GM18520 (cell line): ENCODE measurements at regions not wholly inside any gene's neighbourhood (a gene's known extent, or its start where the extent isn't known, plus 50 kb on each side); places are given as distances from the start of the nearest gene placed in this dataset.
"Not testable (repeated sequence)": the region's sequence is repeated elsewhere in the genome, so short reads cannot be mapped to it uniquely, and the experiment has no call there.

Experiments used
- ATAC-seq: cut with Tn5 transposase; IDR thresholded peaks from one replicate; pipeline ENCODE4 v1.9.1; 2021; ENCODE audit not compliant: unreplicated experiment

DNA sequence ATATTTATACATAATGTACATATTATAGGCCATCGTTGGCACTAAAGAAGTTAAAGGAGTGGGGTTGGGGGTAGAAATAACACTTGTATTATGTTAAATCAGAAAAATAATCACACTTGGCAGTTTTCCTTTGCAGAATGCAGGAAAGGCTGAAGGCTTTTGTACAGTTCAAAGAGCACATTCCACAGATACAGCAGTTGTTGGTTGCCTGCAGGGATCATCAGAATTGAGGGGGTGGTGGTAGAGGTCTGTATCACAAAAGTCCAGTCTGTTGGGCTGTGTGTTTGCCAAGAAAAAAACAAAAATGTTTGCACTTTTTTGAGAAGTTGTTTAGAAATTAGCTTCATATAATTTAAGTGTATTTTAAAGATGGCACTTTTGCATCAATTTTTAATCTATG is 231.8 kb upstream of the FOXP2 start:
- no peak for ATAC-seq

DNA sequence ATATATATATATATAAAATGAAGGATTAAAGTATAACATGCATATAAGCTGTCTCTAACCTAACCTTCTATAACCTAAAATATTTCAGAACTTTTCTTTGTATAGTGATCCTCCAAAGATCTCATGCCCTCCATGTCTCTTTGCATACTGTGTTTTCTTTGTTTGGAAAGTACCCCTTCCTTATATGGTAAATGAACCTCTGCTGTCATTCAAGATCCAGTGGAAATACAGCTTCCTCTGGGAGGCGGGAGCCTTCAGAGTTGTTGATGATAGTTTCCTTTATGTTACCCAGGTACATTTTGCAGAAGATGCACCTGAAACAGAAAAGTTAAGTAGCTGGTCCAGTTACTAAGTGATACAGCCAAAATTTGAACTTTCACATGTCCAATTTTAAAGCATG is 233.3 kb upstream of the FOXP2 start:
- no peak for ATAC-seq

DNA sequence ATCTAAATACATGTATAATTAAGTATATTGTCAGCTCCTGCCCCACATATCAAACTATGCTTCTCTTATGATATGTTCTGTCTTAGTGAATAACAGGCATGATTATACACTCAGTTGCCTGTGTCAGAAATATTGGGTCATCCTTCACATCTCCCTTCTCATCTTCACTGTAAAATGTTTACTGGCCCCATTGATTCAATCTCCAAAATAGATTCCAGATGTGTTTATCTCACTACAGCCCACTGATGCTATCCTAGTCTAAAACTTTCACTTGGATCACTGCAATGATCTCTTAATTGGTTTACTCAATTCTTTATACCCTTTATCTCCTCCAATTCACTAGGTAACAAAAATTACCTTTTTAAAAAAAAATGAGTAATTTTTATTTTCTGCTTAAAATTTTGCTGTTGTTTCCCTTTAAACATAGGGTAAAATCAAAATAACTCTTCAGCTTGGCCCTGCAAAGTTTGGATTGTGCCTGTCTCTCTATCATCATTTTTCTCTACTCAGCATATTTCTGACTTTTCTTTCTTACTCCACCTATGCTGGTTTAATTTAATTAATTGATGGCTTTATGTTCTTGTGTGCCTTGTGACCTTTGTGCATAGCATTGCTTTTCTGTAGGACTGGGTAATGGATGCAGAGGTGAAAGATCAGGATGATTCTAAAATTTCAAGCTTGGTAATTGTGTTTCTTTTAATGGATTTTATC is 233.9 kb upstream of the FOXP2 start:
- no peak for ATAC-seq

DNA sequence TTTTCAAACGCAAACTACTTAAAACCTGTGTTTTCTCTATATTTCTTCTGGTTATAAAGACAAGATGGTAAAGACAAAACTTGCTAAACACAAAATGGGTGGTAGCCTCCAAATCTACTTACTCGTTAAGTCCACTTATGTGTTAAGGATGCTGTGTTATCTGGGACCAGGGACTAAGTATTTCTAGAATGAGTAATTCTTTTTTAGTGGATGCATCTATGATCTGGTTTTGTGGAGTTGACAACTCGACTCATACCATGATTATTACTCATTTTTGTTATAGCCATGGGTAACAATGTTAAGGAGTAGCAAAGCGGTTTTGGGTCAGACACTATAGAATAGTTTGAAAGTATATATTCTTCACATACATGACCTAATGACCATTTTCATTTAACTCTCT is 239.5 kb upstream of the FOXP2 start:
- ATAC-seq, result no peak

DNA sequence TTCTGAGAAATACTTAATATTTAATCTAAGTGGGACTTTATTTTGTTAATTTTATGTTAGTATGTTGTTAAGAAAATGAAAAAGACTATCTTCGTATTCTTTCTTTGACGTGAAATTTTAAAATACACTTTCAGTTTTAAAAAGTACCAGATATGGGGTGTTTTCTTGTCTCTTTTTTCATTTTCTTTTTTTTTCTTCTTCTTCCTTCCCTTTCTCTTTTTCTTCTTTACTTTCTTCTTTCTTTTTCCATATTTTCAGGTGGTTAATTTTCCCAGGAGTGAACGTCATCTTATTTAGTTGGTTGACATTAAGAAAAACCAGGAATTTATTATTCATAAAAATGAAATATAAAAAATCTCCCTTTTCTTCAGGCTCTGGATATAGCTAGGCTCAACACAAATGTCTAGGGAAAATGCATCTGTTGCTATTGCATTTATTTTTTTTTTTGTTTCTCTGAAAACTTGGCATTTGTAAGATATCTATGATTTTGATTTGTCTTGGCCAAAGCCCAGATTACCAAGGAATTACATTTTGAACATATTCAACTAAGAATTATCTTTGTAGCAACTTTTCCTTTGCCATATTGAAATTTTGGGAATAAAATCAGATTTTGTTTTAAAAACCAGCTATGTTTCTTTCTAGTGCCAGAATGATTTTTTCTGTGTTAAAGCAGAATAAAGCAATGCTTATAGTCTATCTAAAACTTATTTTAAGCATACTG is 241.3 kb upstream of the FOXP2 start:
- no peak for ATAC-seq

DNA sequence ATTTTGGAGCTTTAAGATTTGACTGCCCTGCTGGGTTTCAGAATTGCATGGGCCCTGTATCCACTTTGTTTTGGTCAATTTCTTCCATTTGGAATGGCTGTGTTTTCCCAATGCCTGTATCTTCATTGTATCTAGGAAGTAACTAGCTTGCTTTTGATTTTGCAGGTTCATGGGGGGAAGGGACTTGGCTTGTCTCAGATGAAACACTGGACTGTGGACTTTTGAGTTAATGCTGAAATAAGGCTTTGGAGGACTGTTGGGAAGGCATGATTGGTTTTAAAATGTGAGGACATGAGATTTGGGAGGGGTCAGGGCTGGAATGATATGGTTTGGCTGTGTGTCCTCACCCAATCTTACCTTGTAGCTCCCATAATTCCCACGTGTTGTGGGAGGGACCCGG is 245.2 kb upstream of the FOXP2 start:
- not testable (repeated sequence) for ATAC-seq

DNA sequence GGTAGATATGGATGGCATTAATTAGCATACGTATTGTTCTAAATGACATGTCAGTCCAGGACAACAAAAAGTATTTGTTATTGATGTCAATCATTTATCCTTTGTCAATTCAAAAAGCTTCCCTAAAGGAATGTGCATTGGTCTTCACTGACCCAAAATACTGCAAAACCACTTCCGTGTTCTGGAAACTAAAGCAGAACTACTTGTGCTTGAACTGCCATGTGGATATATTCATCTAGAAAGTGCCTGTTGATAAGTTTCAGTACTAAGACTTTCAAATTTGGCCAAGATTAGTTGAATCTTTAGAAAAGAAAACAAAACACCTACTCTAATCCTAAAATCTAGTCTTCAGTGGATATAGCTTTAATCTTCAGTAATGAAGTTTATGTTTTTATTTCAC is 242.1 kb upstream of the PPP1R3A start:
- ATAC-seq, result no peak

DNA sequence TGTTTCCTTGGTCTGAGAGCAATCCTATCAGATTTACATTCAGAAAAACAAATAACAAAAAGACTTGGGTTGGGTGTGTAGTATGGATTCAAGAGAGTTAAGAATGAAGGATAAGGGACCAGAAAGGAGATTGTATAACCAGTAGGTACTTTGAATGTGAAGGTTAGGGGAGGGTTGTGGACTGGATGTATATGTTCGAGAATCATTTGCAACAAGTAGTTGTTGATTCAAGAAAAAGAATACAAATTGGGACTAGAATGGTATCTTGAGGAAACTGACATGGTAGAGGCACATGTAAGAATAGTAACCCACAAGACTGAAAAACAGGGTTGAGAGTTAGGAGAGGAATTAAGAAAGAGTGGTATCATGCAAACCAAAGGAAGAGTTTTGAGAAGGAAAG is 240.0 kb upstream of the PPP1R3A start:
- no peak for ATAC-seq

DNA sequence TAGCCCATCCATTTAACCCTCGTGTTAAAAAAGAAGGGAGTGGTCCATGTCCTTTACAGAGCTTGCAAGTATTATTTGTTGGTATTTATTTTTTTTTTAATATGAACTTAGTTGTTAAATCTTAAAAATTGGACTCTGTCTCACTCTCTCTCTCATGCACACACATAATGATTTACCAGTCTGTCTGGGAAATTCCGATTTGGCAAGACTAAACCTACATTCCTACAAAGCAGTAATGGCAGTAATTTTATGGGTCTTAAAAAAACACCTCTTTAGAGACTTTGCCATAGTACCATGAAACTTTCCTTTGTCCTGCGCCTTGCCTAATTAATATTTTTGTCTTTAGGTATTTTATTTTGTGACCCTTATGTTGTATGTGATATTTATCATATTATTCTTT is 239.5 kb upstream of the PPP1R3A start:
- ATAC-seq, result no peak

DNA sequence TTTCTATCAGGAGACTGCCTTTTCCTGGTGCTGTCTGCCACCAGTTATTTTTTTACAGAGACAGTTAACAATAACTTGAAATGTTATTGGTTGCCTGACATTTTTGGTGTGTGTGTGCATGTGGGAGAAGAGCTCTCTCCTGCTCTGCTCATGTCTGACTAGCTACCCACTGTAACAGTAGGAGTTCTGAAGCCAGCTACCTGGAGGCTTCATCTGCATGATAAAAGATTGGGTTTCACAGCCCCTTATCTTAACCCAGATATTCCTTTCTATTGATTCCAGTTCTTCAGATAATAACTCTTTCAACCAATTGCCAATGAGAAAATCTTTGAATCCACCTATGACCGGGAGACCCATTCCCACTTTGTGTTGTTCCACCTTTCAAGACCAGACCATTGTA is 237.4 kb upstream of the PPP1R3A start:
- ATAC-seq, result no peak

DNA sequence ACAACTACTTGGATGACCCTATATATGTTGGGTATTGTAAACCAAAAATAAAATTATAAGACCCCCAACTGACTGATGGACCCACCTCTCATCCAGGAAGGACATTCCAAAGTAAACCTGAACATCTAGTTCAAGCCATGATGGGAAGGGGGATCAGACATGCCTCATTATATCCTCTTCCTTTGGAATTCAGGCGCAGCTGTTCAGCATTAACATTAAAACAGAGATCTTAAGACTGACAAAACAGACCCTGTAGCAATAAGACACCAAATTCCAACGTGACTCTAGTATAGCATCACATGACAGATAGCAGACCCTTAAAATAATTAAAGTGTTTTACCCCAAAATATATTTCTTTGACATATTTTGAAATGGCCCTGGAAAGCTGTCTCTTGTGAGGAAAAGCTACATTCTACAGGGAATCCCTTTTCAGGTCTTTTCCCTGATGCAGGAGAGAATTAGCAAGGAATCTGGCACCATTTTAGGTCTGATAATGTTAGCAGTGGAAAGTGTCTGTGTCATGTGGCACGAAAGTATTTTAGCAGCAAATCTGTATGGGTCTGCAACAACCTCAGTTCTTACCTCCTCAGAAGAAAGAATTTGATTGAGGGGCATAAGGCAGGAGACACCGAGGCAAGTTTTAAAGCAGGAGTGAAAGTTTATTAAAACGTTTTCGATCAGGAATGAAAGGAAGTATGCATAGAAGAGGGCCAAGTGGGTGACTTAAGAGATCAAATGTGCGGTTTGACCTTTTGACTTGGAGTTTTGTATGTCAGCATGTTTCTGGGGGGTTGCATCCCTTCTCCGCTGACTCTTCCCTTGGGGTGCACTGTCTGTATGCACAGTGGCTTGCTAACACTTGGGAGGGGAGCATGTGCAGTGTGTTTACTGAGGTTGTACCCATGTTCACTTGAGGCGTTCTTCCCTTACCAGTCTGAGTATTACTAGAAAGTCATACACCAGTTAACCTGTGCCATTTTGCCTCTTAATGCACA is 236.6 kb upstream of the PPP1R3A start:
- ATAC-seq, result no peak

DNA sequence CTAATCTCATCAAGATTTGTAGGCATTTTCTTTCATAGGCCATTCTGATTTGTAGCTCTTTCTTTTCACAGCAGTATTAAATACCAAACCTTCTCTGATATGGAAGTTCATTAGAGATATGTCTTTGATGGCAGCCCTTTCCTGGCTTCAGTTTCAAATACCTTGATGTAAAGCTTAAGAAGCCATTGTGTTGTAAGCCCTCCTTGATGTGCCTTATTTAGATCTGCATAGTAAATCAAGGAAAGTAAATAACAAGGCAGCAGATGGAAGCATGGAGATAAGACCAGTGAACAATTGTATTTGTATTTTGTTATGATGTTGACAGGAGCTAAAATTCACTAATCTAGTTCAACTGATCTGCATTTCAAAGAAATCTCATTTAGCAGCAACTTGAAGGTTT is 234.9 kb upstream of the PPP1R3A start:
- ATAC-seq, result no peak

DNA sequence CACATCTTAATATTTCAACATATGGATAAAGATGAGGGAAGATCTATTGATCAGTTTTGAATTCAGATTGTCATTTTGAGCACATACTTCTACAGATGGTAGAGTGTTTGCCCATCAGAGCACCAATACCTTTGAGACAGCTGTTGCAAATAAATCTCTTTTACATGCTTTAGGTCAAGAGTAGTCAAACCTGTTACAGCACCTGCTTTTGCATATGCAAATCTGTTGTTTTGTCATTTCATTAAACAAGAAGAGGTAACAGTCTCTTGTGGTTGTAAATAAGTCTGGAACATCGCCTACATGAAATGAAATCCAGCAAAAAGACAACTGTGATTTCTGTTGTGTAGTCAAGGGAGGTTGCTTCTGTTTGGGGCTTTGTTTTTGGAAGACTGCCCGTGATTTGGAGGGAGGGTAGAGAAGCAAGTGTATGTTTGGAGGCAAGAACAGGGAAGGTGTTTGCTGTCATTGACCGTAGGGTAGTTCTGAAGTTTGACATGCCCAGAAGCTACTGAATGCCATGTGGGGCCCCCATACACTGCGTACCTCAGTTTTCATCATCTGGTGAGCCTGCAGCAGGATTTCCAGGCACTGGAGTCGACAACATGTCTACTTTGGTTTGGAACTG is 233.6 kb upstream of the PPP1R3A start:
- ATAC-seq, result no peak

DNA sequence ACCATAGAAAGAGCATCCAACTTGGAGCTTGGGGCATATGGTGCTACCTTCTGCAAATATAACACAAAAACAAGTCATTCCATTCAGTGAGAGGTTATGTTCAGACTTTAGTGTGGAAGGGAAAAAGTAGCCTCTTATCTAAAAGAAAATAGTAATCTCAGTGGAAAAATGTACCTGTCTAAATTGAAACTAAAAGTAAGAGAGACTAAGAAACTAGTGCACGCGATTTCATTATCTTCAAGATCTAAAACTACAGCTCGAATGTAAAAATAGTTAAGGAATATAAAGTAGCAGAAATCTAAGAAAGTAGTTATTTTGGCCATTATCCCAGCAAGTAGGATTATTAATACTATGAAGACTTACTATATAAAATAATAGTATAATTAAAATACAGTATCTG is 233.0 kb upstream of the PPP1R3A start:
- ATAC-seq, result no peak

DNA sequence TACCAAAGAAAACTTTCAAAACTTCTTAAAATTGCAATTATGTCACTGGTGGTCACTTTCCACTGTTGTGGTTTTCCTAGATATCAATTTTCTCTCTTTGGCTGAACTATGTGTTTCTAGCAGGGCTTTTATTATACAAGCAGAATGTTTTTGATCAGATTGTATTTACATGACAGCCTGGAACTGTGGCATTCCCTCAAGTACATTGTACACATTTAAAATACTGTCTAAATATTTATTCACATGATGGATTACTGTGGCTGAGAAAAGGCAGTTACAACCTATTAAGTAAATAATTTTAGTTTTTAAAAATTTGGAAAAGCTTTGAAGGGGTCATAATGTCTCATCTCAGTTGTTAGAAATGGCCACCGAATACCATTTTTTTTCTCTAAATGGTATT is 231.9 kb upstream of the PPP1R3A start:
- ATAC-seq, result no peak

DNA sequence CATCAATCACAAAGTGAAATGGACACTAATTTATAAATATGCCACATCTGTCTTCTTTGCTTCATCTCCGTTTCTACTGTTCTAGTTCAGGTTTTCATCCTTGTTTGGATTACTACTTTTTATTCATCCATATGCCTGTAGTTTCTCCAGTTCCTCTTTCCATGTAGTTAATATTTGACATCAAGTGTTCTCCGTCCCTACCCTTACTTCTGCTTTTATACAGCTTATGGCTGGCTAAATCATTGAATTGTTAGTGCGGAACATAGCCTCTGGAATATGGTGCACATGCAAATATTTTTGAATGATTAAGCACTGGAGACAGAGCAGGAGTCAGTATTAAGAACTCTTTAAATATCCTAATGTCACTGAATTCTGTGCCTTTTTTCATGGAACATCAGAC is 230.0 kb upstream of the PPP1R3A start:
- no peak for ATAC-seq

DNA sequence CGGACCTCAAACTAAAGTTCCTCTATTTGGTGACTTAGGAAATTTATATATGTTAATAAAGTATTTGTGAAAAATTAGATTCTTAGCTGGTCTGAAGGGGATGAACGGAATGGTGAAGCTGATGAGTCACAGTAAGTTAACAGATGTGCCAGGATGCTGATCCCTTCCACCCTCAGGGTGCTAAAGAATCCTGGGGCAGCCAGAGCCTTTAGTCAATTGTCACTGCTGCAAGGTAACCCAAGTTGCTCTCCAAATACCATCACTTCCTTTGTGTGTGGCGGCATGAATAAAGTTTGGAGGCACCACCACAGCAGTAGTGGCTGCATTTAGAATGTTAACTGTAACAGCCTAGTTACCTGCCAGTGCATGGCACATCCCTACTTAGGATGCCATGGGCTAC is 222.6 kb upstream of the PPP1R3A start:
- ATAC-seq, result no peak

DNA sequence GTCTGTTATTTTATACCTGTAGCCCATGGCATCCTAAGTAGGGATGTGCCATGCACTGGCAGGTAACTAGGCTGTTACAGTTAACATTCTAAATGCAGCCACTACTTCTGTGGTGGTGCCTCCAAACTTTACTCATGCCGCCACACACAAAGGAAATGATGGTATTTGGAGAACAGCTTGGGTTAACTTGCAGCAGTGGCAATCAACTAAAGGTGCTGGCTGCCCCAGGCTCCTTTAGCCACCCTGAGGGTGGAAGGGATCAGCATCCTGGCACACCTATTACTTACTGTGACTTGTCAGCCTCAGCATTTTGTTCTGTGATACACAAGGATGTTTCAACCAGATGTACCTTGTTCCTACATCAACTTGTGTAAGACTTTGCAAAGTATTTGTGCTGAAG is 221.8 kb upstream of the PPP1R3A start:
- no peak for ATAC-seq

DNA sequence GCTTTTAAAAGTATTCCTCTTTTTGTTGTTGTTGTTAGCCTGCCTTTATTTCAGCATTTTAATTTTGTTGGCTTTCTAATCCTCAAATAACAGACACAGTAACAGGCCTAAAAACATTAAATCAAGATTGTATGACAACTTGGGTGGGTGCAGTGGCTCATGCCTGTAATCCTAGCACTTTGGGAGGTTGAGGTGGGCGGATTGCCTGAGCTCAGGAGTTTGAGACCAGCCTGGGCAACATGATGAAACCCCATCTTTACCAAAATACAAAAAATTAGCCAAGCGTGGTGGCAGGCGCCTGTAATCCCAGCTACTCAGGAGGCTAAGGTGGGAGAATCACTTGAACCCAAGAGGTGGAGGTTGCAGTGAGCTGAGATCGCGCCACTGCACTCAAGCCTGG is 220.9 kb upstream of the PPP1R3A start:
- ATAC-seq, result not testable (repeated sequence)

DNA sequence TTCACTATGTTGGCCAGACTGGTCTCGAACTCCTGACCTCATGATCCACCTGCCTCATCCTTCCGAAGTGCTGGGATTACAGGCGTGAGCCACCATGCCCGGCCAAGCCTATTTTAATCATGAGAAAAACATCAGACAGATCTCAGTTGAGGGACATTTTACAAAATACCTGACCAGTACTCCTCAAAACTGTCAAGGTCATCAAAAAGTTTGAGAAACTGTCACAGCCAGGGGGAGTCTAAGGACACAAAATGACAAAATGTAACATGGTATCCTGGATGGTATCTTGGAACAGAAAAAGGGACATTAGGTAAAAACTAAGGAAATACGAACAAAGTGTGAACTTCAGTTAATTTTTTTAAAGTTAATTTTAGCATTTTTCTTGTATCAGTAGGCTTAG is 219.8 kb upstream of the PPP1R3A start:
- no peak for ATAC-seq

DNA sequence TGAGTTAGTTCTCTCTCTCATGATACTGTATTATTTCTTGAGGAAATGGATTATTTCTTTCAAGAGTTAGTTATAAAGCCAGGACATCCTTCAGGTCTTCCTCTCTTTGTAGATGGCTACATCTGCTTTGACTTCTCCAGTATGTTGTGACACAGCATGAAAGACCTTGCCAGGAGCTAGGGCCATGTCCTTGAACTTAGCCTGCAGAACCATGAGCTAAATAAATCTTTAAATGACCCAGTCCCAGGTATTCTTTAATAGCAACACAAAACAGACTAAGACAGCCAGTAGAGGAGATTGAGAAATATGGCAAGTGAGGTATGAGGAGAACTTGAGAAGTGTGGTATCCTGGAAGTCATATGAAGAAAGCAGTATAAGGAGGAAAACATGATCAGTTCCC is 214.9 kb upstream of the PPP1R3A start:
- ATAC-seq, result no peak
